Mesodermal cell (in vitro differentiated cells): ENCODE measurements at regions not wholly inside any gene's neighbourhood (a gene's known extent, or its start where the extent isn't known, plus 50 kb on each side); places are given as distances from the start of the nearest gene placed in this dataset.

ENCODE experiments used
- H3K27ac ChIP-seq: 2 replicates; pipeline ENCODE4 v1.7.0; 2013; ENCODE audit warnings: mild to moderate bottlenecking, low read depth, low read length, moderate library complexity; ENCODE audit not compliant: severe bottlenecking
- H3K36me3 ChIP-seq: 2 replicates; pipeline ENCODE4 v1.7.1; 2013; ENCODE audit warnings: mild to moderate bottlenecking, low read length, moderate library complexity; ENCODE audit not compliant: control insufficient read depth, insufficient read depth
- H3K4me1 ChIP-seq: one replicate; pipeline ENCODE4 v1.7.1; 2013; ENCODE audit warnings: mild to moderate bottlenecking, low read length; ENCODE audit not compliant: insufficient read depth, control insufficient read depth, poor library complexity, severe bottlenecking
- H3K4me3 ChIP-seq: 2 replicates; pipeline ENCODE4 v1.7.0; 2013; ENCODE audit warnings: low read length, control low read depth, mild to moderate bottlenecking; ENCODE audit not compliant: insufficient read depth, poor library complexity, severe bottlenecking; ENCODE audit errors: extremely low read depth
- H3K9me3 ChIP-seq: 2 replicates; pipeline ENCODE4 v1.7.1; 2013; ENCODE audit warnings: mild to moderate bottlenecking, low read length, moderate library complexity; ENCODE audit not compliant: control insufficient read depth
- WGBS, 2 experiments: methylation state at CpG; one replicate each; pipeline ENCODE4 v1.1.5; 2013; ENCODE audit warnings: missing lambda C conversion rate in 2 of 2; ENCODE audit not compliant: insufficient coverage in 2 of 2; 5-methylcytosine and 5-hydroxymethylcytosine counted together

GRCh38 chr2:234821946-234822475, 129.8 kb upstream of the SH3BP4 start:
- no peak overlapping the region for H3K27ac ChIP-seq
- no peaks in the 10 kb centered on the region for H3K36me3 ChIP-seq
- no peak overlapping the region for H3K4me3 ChIP-seq
- no CpG with 5 or more reads among the region's 1 CpG for WGBS, 2 experiments
- H3K9me3 ChIP-seq: no peaks in the 10 kb centered on the region
- H3K4me1 ChIP-seq: peaks cover 4% of the 10 kb centered on the region

GRCh38 chr2:234818937-234819336, 132.9 kb upstream of the SH3BP4 start:
- H3K4me1 ChIP-seq: peaks cover under 1% of the 10 kb centered on the region
- 86% methylated on average over 1 of the region's 3 CpGs; no CpG with 5 or more reads in 1 of the 2 experiments for WGBS, 2 experiments

GRCh38 chr2:234816491-234816890, 135.3 kb upstream of the SH3BP4 start:
- WGBS, 2 experiments: 81 to 95% methylated on average over 2 to 3 of the region's 10 CpGs
- Histone ChIP-seq H3K4me3 (no peak overlapping the region), H3K27ac (no peak overlapping the region), H3K4me1 (no peaks in the 10 kb centered on the region), H3K9me3 (no peaks in the 10 kb centered on the region), H3K36me3 (no peaks in the 10 kb centered on the region)

More at GRCh38 chr2:234818937-234819336, 132.9 kb upstream of the SH3BP4 start:
- no peaks in the 10 kb centered on the region for H3K36me3 ChIP-seq
- no peak overlapping the region for H3K4me3 ChIP-seq
- no peak overlapping the region for H3K27ac ChIP-seq
- H3K9me3 ChIP-seq: no peaks in the 10 kb centered on the region

GRCh38 chr2:234816056-234816455, 135.8 kb upstream of the SH3BP4 start:
- Histone ChIP-seq H3K4me1 (no peaks in the 10 kb centered on the region), H3K9me3 (no peaks in the 10 kb centered on the region), H3K36me3 (no peaks in the 10 kb centered on the region), H3K27ac (no peak overlapping the region), H3K4me3 (no peak overlapping the region)
- 68 to 86% methylated on average over 3 of the region's 4 CpGs for WGBS, 2 experiments

- WGBS, 2 experiments: 81 to 84% methylated on average over 2 of the region's 5 CpGs
- Histone ChIP-seq H3K36me3 (no peaks in the 10 kb centered on the region), H3K9me3 (no peaks in the 10 kb centered on the region), H3K27ac (no peak overlapping the region), H3K4me1 (no peaks in the 10 kb centered on the region), H3K4me3 (no peak overlapping the region)
These were observed 137.4 kb upstream of the SH3BP4 start for GRCh38 chr2:234814374-234814773.

DNA sequence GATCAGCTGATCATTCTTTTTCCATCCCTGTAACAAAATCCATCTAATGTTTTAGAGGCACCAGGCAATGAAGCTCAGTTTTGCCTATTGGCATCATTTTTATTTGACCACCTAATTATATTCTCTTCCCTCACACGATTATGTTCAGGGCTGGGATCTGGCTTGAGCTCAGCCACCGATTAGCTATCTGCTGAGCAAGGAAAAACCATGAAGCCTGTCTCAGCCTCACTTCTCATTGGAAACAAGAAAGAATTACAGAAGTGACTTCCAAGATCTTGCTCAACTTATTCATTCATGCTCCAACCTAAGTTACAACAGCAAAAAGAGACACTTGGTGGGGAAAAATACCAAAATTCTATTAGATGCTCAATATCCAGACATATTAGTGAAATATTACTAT, 139.0 kb upstream of the SH3BP4 start:
- H3K27ac ChIP-seq: no peak overlapping the region
- H3K9me3 ChIP-seq: no peaks in the 10 kb centered on the region
- WGBS, 2 experiments: 94 to 95% methylated on average over 2 of the region's 2 CpGs
- no peaks in the 10 kb centered on the region for H3K4me1 ChIP-seq
- no peaks in the 10 kb centered on the region for H3K36me3 ChIP-seq
- no peak overlapping the region for H3K4me3 ChIP-seq

- no peak overlapping the region for H3K27ac ChIP-seq
- no peaks in the 10 kb centered on the region for H3K4me1 ChIP-seq
- WGBS, 2 experiments: 84 to 86% methylated on average over 2 of the region's 2 CpGs
- peaks cover 9% of the 10 kb centered on the region for H3K9me3 ChIP-seq
- H3K4me3 ChIP-seq: no peak overlapping the region
- H3K36me3 ChIP-seq: no peaks in the 10 kb centered on the region
These were observed 142.9 kb upstream of the SH3BP4 start for GRCh38 chr2:234808907-234809306.

DNA sequence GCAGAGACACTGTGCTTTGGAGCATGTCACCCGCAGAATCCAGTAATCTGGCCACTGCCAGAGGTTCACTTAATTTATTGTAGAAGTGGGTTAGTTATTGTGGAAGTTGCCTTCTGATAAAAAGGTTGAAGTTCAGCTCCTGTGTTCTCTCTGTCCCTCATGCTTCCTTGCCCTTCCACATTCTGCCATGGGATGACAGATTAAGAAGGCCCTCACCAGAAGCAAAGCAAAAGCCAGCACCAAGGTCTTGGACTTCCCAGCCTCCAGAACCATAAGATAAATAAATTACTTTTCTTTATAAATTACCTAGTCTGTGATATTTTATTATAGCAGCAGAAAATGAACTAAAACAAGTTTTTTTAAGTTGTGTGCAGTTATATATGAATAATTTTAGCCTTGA, 145.0 kb upstream of the SH3BP4 start:
- Histone ChIP-seq H3K4me1 (peaks cover 2% of the 10 kb centered on the region), H3K27ac (no peak overlapping the region), H3K36me3 (no peaks in the 10 kb centered on the region), H3K9me3 (peaks cover 12% of the 10 kb centered on the region), H3K4me3 (no peak overlapping the region)
- 100% methylated on average over 1 of the region's 1 CpG; no CpG with 5 or more reads in 1 of the 2 experiments for WGBS, 2 experiments

DNA sequence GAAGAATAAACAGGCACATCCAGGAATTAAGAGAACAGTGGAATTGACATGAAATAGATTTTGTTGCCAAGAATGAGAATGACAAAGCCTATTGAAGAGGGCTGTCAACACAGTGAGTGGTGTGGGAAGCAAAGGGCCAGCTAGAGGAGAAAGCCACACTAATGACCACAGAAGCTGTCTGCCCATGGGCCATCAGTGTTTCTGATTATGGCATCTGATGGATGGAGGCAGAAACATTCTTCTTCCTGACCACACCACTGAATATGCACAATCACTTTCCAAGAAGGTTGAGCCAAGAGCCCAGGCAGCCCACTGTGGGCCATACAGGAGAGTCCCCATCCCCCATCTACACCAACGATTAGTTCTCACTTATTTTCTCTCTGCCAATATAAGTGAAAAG, 146.0 kb upstream of the SH3BP4 start:
- H3K27ac ChIP-seq: no peak overlapping the region
- peaks cover 4% of the 10 kb centered on the region for H3K4me1 ChIP-seq
- H3K4me3 ChIP-seq: no peak overlapping the region
- H3K36me3 ChIP-seq: no peaks in the 10 kb centered on the region
- no CpG with 5 or more reads among the region's 1 CpG for WGBS, 2 experiments
- H3K9me3 ChIP-seq: peaks cover 12% of the 10 kb centered on the region

DNA sequence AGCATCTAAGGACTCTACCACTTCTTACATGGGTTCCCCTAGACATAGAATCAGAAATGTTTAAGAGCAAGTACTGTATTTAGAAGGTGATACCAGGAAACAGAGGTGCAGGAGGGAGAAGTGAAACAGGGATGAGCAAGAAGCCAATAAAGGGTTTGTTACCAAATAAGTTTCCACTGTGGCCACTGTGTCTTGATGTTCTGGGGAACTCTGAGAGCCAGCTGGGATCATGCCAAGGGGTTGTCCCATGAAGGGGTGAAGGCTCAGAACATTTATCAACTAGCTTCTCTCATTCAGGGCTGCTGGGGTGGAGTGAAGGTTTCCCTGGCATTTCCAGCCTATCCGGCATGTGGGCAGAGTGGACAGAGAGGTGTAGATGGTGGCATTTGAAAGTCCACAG, 147.1 kb upstream of the SH3BP4 start:
- H3K27ac ChIP-seq: no peak overlapping the region
- 80 to 100% methylated on average over 1 of the region's 1 CpG for WGBS, 2 experiments
- H3K4me1 ChIP-seq: peaks cover 4% of the 10 kb centered on the region

GRCh38 chr2:234802845-234803171, 149.0 kb upstream of the SH3BP4 start:
- Histone ChIP-seq H3K27ac (no peak overlapping the region), H3K4me3 (no peak overlapping the region), H3K4me1 (peaks cover 4% of the 10 kb centered on the region), H3K36me3 (no peaks in the 10 kb centered on the region), H3K9me3 (peaks cover 12% of the 10 kb centered on the region)
- 100% methylated on average over 1 of the region's 1 CpG for WGBS, 2 experiments

More for the DNA sequence above, 147.1 kb upstream of the SH3BP4 start:
- peaks cover 12% of the 10 kb centered on the region for H3K9me3 ChIP-seq
- H3K36me3 ChIP-seq: no peaks in the 10 kb centered on the region
- no peak overlapping the region for H3K4me3 ChIP-seq
